H1 (cell line): ENCODE measurements at regions not wholly inside any gene's neighbourhood (a gene's known extent, or its start where the extent isn't known, plus 50 kb on each side); places are given as distances from the start of the nearest gene placed in this dataset.

ENCODE experiments used
- RAD21 ChIP-seq, 2 experiments: IDR thresholded peaks in 1 of 2; conservative IDR thresholded peaks in 1 of 2; 2 replicates each; pipeline ENCODE4 v1.6.1; 2011; ENCODE audit warnings: low read depth in 2 of 2, low read length in 2 of 2, improper control_type of control experiment in 1 of 2, inconsistent platforms in 1 of 2, mild to moderate bottlenecking in 1 of 2, moderate library complexity in 1 of 2
- TF ChIP-seq, protein P1 (sequence below), 3 experiments: IDR thresholded peaks; 1 replicate in 2 of 3; 2 replicates in 1 of 3; pipeline versions ENCODE4 v1.5.1 to v1.6.1; 2011; ENCODE audit warnings: low read length in 3 of 3, mild to moderate bottlenecking in 3 of 3, inconsistent platforms in 2 of 3, low read depth in 1 of 3, moderate library complexity in 1 of 3; ENCODE audit not compliant: insufficient read depth in 1 of 3; ENCODE audit errors: control extremely low read depth in 1 of 3

- TF ChIP-seq, protein P1, sequence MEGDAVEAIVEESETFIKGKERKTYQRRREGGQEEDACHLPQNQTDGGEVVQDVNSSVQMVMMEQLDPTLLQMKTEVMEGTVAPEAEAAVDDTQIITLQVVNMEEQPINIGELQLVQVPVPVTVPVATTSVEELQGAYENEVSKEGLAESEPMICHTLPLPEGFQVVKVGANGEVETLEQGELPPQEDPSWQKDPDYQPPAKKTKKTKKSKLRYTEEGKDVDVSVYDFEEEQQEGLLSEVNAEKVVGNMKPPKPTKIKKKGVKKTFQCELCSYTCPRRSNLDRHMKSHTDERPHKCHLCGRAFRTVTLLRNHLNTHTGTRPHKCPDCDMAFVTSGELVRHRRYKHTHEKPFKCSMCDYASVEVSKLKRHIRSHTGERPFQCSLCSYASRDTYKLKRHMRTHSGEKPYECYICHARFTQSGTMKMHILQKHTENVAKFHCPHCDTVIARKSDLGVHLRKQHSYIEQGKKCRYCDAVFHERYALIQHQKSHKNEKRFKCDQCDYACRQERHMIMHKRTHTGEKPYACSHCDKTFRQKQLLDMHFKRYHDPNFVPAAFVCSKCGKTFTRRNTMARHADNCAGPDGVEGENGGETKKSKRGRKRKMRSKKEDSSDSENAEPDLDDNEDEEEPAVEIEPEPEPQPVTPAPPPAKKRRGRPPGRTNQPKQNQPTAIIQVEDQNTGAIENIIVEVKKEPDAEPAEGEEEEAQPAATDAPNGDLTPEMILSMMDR (IDR thresholded peaks at IDR 0.05; ENCODE audit: control extremely low read depth in 1 of 3, insufficient read depth in 1 of 3, low read depth in 1 of 3, low read length in 3 of 3): no peak
- TF ChIP-seq RAD21 (IDR thresholded peaks at IDR 0.05 in 1 of 2, conservative IDR thresholded peaks at IDR 0.05 in 1 of 2; ENCODE audit: low read depth in 2 of 2, low read length in 2 of 2): no peak
Observed at GRCh38 chr6:113328886-113329381, 528.2 kb upstream of the MARCKS start.
